ENCODE measurements at regions not wholly inside any gene's neighbourhood (a gene's known extent, or its start where the extent isn't known, plus 50 kb on each side); places are given as distances from the start of the nearest gene placed in this dataset.

DNA sequence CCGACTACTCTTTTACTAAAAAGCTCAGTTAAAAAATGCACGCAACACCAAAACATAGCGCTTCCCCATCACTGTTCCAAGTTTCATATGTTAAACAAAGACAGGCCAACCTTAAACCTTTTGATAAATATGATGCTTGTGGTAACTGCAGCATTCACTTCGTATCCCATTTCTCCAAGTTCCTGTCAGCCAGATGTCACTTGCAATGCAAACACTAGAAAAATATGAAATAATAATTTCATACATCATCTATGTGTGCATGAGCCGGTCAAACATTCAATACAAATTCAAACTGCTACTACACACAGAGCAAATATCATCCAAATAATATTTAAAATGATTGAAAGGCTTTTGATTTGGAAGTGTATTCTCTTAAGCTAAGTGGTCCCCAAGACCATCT, 636.5 kb downstream of the LMO4 start:
- TF ChIP-seq, protein P1, sequence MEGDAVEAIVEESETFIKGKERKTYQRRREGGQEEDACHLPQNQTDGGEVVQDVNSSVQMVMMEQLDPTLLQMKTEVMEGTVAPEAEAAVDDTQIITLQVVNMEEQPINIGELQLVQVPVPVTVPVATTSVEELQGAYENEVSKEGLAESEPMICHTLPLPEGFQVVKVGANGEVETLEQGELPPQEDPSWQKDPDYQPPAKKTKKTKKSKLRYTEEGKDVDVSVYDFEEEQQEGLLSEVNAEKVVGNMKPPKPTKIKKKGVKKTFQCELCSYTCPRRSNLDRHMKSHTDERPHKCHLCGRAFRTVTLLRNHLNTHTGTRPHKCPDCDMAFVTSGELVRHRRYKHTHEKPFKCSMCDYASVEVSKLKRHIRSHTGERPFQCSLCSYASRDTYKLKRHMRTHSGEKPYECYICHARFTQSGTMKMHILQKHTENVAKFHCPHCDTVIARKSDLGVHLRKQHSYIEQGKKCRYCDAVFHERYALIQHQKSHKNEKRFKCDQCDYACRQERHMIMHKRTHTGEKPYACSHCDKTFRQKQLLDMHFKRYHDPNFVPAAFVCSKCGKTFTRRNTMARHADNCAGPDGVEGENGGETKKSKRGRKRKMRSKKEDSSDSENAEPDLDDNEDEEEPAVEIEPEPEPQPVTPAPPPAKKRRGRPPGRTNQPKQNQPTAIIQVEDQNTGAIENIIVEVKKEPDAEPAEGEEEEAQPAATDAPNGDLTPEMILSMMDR (IDR thresholded peaks at IDR 0.05) = no peak
- TF ChIP-seq POLR2A (IDR thresholded peaks at IDR 0.05) = no peak
